DOHH2 (cell line): ENCODE measurements at regions not wholly inside any gene's neighbourhood (a gene's known extent, or its start where the extent isn't known, plus 50 kb on each side); places are given as distances from the start of the nearest gene placed in this dataset.
A peak's percentile ranks its signal among the peaks of the same experiment; 100 is the strongest.
"Not testable (repeated sequence)": the region's sequence is repeated elsewhere in the genome, so short reads cannot be mapped to it uniquely, and the experiment has no call there.

Source experiments
- H3F3A ChIP-seq: fragments of 200-600 bp; sonication (generic), shearing (Covaris generic); 2 replicates; pipeline ENCODE4 v1.6.0; 2016; ENCODE audit warnings: antibody characterized with exemption, mild to moderate bottlenecking; ENCODE audit not compliant: control insufficient read depth, insufficient read depth
- H3K27ac ChIP-seq: fragments of 200-600 bp; sonication (generic); 2 replicates; pipeline ENCODE4 v1.5.1; 2014; ENCODE audit warnings: low read depth, mild to moderate bottlenecking, low read length, moderate library complexity
- H3K27me3 ChIP-seq: fragments of 200-600 bp; sonication (generic); 2 replicates; pipeline ENCODE4 v1.6.1; 2014; ENCODE audit warnings: mild to moderate bottlenecking, low read length, mixed read lengths; ENCODE audit not compliant: control insufficient read depth
- H3K36me3 ChIP-seq: fragments of 200-600 bp; sonication (generic); 2 replicates; pipeline ENCODE4 v1.6.1; 2014; ENCODE audit warnings: mild to moderate bottlenecking, low read length, moderate library complexity, mixed read lengths; ENCODE audit not compliant: control insufficient read depth
- H3K4me1 ChIP-seq: fragments of 200-600 bp; sonication (generic); 2 replicates; pipeline ENCODE4 v1.6.1; 2014; ENCODE audit warnings: mild to moderate bottlenecking, low read length, mixed read lengths; ENCODE audit not compliant: control insufficient read depth
- H3K4me2 ChIP-seq: fragments of 200-600 bp; sonication (generic); 2 replicates; pipeline ENCODE4 v1.6.0; 2014; ENCODE audit warnings: mild to moderate bottlenecking, low read length, moderate library complexity
- H3K4me3 ChIP-seq: fragments of 200-600 bp; sonication (generic); 2 replicates; pipeline ENCODE4 v1.5.1; 2014; ENCODE audit warnings: mild to moderate bottlenecking, low read length, mixed read lengths
- H3K79me2 ChIP-seq: fragments of 200-600 bp; sonication (generic); 2 replicates; pipeline ENCODE4 v1.6.1; 2014; ENCODE audit warnings: mild to moderate bottlenecking, low read length, mixed read lengths; ENCODE audit not compliant: control insufficient read depth
- H3K9me2 ChIP-seq: fragments of 200-600 bp; sonication (generic); replicated peaks from 2 replicates; pipeline ENCODE4 v1.6.1; 2014; ENCODE audit warnings: mild to moderate bottlenecking, low read length, mixed read lengths; ENCODE audit not compliant: control insufficient read depth
- H3K9me3 ChIP-seq: fragments of 200-600 bp; sonication (generic); 2 replicates; pipeline ENCODE4 v1.6.1; 2014; ENCODE audit warnings: antibody characterized with exemption, low read length, mixed read lengths; ENCODE audit not compliant: control insufficient read depth, insufficient read depth
- H4K20me1 ChIP-seq: fragments of 200-600 bp; sonication (generic); 2 replicates; pipeline ENCODE4 v1.6.0; 2014; ENCODE audit warnings: low read depth, mild to moderate bottlenecking, antibody characterized with exemption, low read length, moderate library complexity; ENCODE audit not compliant: control insufficient read depth, insufficient read depth
- EZH2phosphoT487 ChIP-seq: fragments of 200-600 bp; sonication (generic); IDR thresholded peaks from 2 replicates; pipeline ENCODE4 v1.6.1; 2017; ENCODE audit warnings: borderline replicate concordance, mild to moderate bottlenecking, antibody characterized with exemption, low read length, moderate library complexity, mixed read lengths
- TF ChIP-seq, protein P1 (sequence below): fragments of 200-600 bp; sonication (generic); IDR thresholded peaks from one replicate; pipeline ENCODE4 v1.5.1; 2014; ENCODE audit warnings: antibody characterized with exemption, mild to moderate bottlenecking, low read depth, low read length; ENCODE audit not compliant: poor library complexity, severe bottlenecking

- H3K4me3 ChIP-seq, H3K27ac ChIP-seq, H3K4me2 ChIP-seq, H3F3A ChIP-seq, H3K9me2 ChIP-seq, H3K27me3 ChIP-seq, H3K4me1 ChIP-seq, H3K9me3 ChIP-seq, H4K20me1 ChIP-seq, H3K36me3 ChIP-seq, H3K79me2 ChIP-seq: not testable (repeated sequence)
Measured at GRCh38 chr1:143502038-143502437, 469.7 kb downstream of the FAM72C start.

GRCh38 chr1:143498059-143498749 lies 473.6 kb downstream of the FAM72C start:
- H3F3A ChIP-seq, H3K9me2 ChIP-seq, H3K36me3 ChIP-seq, H3K79me2 ChIP-seq, H4K20me1 ChIP-seq, H3K4me1 ChIP-seq, H3K4me2 ChIP-seq, H3K4me3 ChIP-seq, H3K27me3 ChIP-seq, H3K27ac ChIP-seq, H3K9me3 ChIP-seq: not testable (repeated sequence)
- 0 out of 2 replicates have a peak, but pooled peaks have one; percentile 67 for TF ChIP-seq EZH2phosphoT487

GRCh38 chr1:143497374-143497747 lies 474.4 kb downstream of the FAM72C start:
- no peaks in the 10 kb centered on the region for H3K9me3 ChIP-seq
- H4K20me1 ChIP-seq: no peaks in the 10 kb centered on the region
- no peaks in the 10 kb centered on the region for H3F3A ChIP-seq
- no peaks in the 10 kb centered on the region for H3K79me2 ChIP-seq
- H3K36me3 ChIP-seq: no peaks in the 10 kb centered on the region
- H3K9me2 ChIP-seq: no peaks in the 10 kb centered on the region
- H3K4me1 ChIP-seq: no peaks in the 10 kb centered on the region
- TF ChIP-seq, protein P1, sequence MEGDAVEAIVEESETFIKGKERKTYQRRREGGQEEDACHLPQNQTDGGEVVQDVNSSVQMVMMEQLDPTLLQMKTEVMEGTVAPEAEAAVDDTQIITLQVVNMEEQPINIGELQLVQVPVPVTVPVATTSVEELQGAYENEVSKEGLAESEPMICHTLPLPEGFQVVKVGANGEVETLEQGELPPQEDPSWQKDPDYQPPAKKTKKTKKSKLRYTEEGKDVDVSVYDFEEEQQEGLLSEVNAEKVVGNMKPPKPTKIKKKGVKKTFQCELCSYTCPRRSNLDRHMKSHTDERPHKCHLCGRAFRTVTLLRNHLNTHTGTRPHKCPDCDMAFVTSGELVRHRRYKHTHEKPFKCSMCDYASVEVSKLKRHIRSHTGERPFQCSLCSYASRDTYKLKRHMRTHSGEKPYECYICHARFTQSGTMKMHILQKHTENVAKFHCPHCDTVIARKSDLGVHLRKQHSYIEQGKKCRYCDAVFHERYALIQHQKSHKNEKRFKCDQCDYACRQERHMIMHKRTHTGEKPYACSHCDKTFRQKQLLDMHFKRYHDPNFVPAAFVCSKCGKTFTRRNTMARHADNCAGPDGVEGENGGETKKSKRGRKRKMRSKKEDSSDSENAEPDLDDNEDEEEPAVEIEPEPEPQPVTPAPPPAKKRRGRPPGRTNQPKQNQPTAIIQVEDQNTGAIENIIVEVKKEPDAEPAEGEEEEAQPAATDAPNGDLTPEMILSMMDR: no peak
- TF ChIP-seq EZH2phosphoT487: no peak
- no peaks in the 10 kb centered on the region for H3K27me3 ChIP-seq
- H3K4me3 ChIP-seq: no peak overlapping the region
- no peak overlapping the region for H3K27ac ChIP-seq
- H3K4me2 ChIP-seq: no peak overlapping the region

- not testable (repeated sequence) for H3K27me3 ChIP-seq, H3K36me3 ChIP-seq, H3F3A ChIP-seq, H4K20me1 ChIP-seq, H3K9me3 ChIP-seq, H3K79me2 ChIP-seq, H3K4me1 ChIP-seq, H3K27ac ChIP-seq, H3K4me3 ChIP-seq, H3K9me2 ChIP-seq, H3K4me2 ChIP-seq
Measured at GRCh38 chr1:143496526-143497373, 475.0 kb downstream of the FAM72C start.
